HG03460 (cell line): ENCODE measurements at regions not wholly inside any gene's neighbourhood (a gene's known extent, or its start where the extent isn't known, plus 50 kb on each side); places are given as distances from the start of the nearest gene placed in this dataset.
"Not testable (repeated sequence)": the region's sequence is repeated elsewhere in the genome, so short reads cannot be mapped to it uniquely, and the experiment has no call there.

Experiments
- ATAC-seq: cut with Tn5 transposase; IDR thresholded peaks from one replicate; pipeline ENCODE4 v1.9.1; 2021; ENCODE audit not compliant: unreplicated experiment

- no peak for ATAC-seq
Measured at GRCh38 chr13:83008212-83008929, 873.9 kb downstream of the SLITRK1 start.

DNA sequence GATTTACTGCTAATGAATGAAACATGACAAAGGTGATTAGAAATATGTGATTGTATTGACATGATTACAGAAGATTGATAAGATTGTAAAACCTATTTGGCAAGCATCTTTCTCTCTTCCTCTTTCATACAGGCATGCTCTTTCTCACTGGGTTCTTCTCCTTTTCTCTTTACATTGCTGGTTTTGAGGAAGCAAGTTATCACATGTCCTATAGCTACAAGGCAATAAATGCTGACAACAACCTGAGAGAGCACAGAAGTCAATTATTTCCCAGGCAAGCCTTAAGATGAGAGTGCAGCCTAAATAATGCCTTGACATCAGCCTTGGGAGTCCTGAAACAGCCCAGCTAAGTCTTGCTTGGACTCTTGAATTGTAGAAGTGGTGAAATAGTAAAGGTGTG is 875.0 kb downstream of the SLITRK1 start:
- no peak for ATAC-seq

GRCh38 chr13:83003185-83003584 is 879.1 kb downstream of the SLITRK1 start:
- ATAC-seq = no peak

DNA sequence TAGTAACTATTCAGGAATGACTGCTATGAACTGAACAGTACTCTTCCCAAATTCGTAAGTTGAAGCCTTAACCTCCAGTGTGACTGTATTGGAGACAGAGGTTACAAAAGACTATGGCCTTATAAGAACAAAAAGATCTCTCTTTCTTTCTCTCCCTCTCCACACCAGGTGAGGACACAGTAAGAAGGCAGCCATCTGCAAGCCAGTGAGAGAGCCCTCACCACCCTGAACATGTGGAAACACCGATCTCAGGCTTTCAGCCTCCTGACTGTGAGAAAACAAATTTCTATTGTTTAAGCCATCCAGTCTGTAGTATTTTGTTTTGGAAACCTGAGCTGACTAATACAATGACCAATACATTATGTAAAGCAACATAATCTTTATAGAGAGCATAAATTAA is 888.9 kb downstream of the SLITRK1 start:
- ATAC-seq = no peak

- no peak for ATAC-seq
Measured at GRCh38 chr13:82976499-82976898, 905.8 kb downstream of the SLITRK1 start.

- no peak for ATAC-seq
Measured at GRCh38 chr13:82963226-82964099, 918.8 kb downstream of the SLITRK1 start.

DNA sequence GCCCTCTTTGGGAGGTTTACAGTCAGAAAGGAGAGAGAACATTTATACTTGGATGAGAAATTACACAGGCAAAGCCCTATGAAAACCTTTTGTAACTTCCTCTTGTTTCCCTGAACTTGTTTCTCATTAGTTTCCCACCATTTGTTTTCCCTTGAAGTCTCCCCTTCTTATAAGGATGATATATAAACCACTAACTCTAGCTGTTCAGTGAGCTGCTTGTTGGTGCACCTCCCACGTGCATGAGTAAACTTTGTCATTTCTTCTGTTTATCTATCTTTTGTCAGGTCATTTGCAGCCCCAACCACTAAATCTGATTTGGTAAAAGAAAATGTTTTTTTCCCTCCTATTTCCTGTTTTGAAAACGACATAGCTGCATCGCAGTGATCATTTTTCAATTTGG is 919.9 kb downstream of the SLITRK1 start:
- ATAC-seq = no peak

DNA sequence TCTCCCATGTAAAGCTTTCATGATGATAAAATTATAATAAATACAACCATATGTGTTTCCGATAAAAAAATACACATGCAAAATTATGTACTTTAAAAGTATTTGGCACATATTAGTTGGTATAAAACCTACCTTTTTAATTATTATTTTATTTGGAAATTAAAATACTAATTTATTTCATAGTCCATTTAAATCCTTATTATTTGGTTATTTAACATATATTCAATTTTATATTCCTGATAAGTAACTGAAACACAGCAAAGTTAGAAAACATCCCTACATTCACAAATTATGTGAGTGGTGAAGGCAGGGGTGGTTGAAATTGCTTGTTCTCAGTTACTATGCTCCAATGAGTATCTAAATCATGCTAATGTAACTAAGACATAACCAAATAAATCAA is 920.5 kb downstream of the SLITRK1 start:
- ATAC-seq = no peak

DNA sequence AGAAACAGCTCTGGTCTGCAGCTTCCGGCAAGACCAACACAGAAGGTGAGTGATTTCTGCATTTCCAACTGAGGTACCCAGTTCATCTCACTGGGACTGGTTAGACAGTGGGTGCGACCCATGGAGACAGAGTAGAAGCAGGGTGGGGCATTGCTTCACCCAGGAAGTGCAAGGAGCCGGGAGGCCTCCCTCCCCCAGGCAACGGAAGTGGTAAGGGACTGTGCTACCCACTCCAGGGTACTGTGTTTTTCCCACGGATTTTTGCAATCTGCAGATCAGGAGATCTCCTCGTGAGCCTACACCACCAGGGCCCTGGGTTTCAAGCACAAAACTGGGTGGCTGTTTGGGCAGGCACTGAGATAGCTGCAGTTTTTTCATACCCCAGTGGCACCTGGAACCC is 929.9 kb downstream of the SLITRK1 start:
- not testable (repeated sequence) for ATAC-seq

GRCh38 chr13:82947683-82948082 is 934.6 kb downstream of the SLITRK1 start:
- no peak for ATAC-seq

DNA sequence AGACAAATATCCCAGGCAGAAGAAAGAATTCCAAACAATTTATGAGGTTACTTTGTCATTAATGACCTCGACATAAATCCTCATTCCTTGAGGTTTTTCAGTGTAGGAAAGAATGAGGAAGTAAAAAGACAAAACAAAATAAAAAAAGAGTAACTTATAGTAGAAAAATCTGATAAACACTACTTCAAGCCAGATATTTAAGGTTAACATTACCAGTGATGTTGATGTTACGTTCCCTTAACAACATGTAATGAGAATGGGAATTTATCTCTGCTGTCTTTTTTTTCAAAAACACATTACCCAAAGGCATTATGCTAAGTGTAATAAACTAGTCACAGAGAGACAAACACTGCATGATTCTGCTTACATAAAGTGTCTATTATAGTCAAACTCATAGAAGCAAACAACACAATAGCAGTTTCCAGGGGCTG is 935.1 kb downstream of the SLITRK1 start:
- no peak for ATAC-seq

- ATAC-seq = no peak
Measured at GRCh38 chr13:82938644-82939043, 943.6 kb downstream of the SLITRK1 start.

GRCh38 chr13:82934000-82934399 is 948.3 kb downstream of the SLITRK1 start:
- no peak for ATAC-seq

DNA sequence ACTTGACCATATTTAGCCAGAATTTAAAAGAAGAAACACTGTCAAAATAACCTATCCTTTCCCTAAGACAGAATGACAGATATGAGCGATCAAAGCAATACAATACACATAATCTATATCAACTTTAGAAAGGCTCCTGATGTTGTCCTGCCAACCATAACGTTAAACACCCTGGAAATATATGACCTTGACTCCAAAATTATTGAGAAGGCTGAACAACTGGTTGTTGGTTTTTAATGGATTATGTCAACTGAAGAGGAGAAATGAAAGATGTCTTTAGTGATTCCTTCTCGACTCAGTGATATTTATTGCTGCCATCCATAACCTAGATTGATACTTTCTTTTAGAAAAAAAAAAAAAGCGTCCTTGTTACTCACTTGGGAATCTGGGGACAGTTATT is 957.2 kb downstream of the SLITRK1 start:
- no peak for ATAC-seq

GRCh38 chr13:82917984-82918383 is 964.3 kb downstream of the SLITRK1 start:
- ATAC-seq = no peak

- ATAC-seq = no peak
Measured at GRCh38 chr13:82912564-82912963, 969.7 kb downstream of the SLITRK1 start.

GRCh38 chr13:82905071-82905470 is 977.2 kb downstream of the SLITRK1 start:
- ATAC-seq = no peak

DNA sequence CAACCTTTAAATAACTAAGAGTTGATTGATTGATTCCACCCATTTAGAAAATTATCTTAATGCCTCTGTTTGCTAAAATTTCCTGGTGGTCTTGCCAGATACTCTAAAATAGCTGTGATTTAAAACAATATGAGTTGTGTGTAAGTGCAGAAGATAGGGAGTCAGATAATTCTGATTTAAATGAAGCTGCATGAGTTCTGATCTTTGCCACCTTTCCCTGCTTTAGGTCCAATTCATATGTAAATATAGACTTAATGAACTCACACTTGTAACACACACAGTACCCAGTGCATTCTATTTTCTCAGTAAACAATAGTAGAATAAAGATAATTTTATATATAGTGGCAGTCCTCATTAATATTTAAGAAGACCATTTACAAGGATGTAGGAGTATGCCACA is 981.8 kb downstream of the SLITRK1 start:
- ATAC-seq = no peak

DNA sequence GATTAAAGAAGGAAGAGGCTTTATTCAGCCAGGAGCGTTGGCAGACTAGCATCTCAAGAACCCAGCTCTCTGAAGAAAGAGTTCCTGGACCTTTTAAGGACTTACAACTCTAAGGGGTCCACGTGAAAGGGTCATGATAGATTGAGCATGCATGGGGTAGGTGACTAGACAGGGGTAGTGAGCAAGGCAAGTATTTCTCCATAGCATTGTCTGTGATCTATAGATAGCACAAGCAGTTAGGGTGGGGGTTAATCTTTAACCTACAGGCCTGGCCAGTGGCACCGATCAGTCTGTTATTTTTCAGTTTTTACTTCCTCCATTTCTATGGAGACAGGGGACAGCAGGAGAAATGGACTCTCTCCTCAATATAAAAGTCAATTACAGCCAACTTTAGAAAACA is 983.7 kb downstream of the SLITRK1 start:
- ATAC-seq = no peak

GRCh38 chr13:82879921-82880320 is 1002.4 kb downstream of the SLITRK1 start:
- ATAC-seq = no peak

DNA sequence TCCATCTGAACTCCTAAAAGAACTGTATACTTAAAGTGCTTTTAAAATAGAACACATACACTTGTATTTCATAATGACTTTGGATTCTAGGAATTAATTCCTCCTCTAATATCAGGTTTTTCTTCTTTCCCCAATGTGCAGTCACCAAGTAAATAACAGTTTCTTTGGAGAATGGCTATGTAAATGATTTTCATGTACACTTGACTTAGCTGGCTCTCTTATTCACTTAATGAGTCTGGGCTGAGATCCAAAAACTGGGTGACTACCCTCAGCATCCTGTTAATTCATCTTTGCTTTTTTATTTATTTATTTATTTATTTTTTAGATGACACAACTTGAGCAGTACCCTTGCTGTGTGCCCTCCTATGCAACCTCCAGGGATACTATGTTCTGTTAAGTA is 1003.7 kb downstream of the SLITRK1 start:
- no peak for ATAC-seq

DNA sequence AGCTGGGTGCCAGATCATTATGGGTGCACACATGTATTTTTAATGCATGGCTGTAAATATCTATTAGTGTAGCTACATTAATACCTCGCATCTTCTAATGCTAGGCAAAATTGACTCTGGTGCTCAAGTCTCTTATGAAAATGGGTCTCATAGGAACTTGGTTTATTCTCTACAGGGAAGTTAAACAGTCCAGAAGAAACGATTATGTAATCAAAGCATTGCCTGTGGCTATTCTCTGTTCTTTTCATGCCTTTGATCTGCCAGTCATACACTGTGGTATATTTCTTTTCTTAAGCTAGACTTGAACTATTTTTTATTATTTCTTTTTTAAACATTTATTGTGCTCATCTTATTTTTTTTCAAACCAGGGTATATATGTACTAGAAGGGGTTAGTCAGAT is 1015.0 kb downstream of the SLITRK1 start:
- no peak for ATAC-seq
